H1 (cell line): ENCODE measurements at regions not wholly inside any gene's neighbourhood (a gene's known extent, or its start where the extent isn't known, plus 50 kb on each side); places are given as distances from the start of the nearest gene placed in this dataset.

Source experiments
- CTCF ChIA-PET: fragments of 300-600 bp; sonication (Branson Sonifier 250); formaldehyde crosslinking; loops from one replicate; lab custom pipeline; 2021; ENCODE audit not compliant: partially characterized antibody; lab: Charles Lee
- POLR2A ChIA-PET: fragments of 300-600 bp; sonication (Branson Sonifier 250); formaldehyde crosslinking; loops from one replicate; lab custom pipeline; 2021; ENCODE audit warnings: inconsistent platforms; ENCODE audit not compliant: partially characterized antibody; lab: Charles Lee
- DNase-seq, 2 experiments: peaks; one replicate each; pipeline versions ENCODE4 v3.0.0 to v3.0.0-alpha.2; 2010 to 2022; ENCODE audit warnings: low spot score in 2 of 2, low read depth in 1 of 2, mixed read lengths in 1 of 2
- FAIRE-seq: peaks from 2 replicates; lab custom pipeline; 2011; peaks lifted over from hg19 to GRCh38; lab: Jason Lieb, UNC
- H2AFZ ChIP-seq: 2 replicates; pipeline ENCODE4 v1.8.1; 2012; ENCODE audit warnings: low read length, inconsistent platforms
- H2AK5ac ChIP-seq: 2 replicates; pipeline ENCODE4 v1.6.1; 2013; ENCODE audit warnings: low read depth, low read length
- H2BK120ac ChIP-seq: replicated peaks from 2 replicates; pipeline ENCODE3; 2013; ENCODE audit warnings: low read depth, low read length, inconsistent platforms
- H2BK12ac ChIP-seq: 2 replicates; pipeline ENCODE4 v1.6.1; 2013; ENCODE audit warnings: low read depth, low read length
- H2BK15ac ChIP-seq: 2 replicates; pipeline ENCODE4 v1.6.1; 2013; ENCODE audit warnings: low read length
- H2BK20ac ChIP-seq: 2 replicates; pipeline ENCODE4 v1.6.1; 2013; ENCODE audit warnings: low read length
- H2BK5ac ChIP-seq: 2 replicates; pipeline ENCODE4 v1.6.1; 2013; ENCODE audit warnings: low read depth, low read length
- H3K14ac ChIP-seq: 2 replicates; pipeline ENCODE4 v1.6.1; 2013; ENCODE audit warnings: inconsistent platforms; ENCODE audit not compliant: insufficient read length
- H3K18ac ChIP-seq: 2 replicates; pipeline ENCODE4 v1.6.1; 2013; ENCODE audit warnings: low read length; ENCODE audit errors: extremely low read depth
- H3K23ac ChIP-seq: 2 replicates; pipeline ENCODE4 v1.6.1; 2013; ENCODE audit warnings: inconsistent platforms; ENCODE audit not compliant: insufficient read length
- H3K23me2 ChIP-seq: 2 replicates; pipeline ENCODE4 v1.6.1; 2013; ENCODE audit warnings: low read depth, low read length
- H3K27ac ChIP-seq: 2 replicates; pipeline ENCODE4 v1.6.1; 2011; ENCODE audit warnings: low read depth, low read length, inconsistent platforms
- H3K27me3 ChIP-seq, 4 experiments: replicated peaks in 1 of 4; 1 replicate in 1 of 4; 2 replicates in 3 of 4; pipeline versions ENCODE4 v1.6.1 to v1.8.1; 2011 to 2013; ENCODE audit warnings: low read length in 3 of 4, mild to moderate bottlenecking in 3 of 4, inconsistent platforms in 2 of 4, mixed read lengths in 2 of 4, moderate library complexity in 1 of 4; ENCODE audit not compliant: control insufficient read depth in 3 of 4, insufficient read depth in 3 of 4; ENCODE audit errors: extremely low read depth in 1 of 4
- H3K36me3 ChIP-seq, 4 experiments: 2 replicates each; pipeline versions ENCODE4 v1.6.1 to v1.8.1; 2011 to 2013; ENCODE audit warnings: mild to moderate bottlenecking in 4 of 4, low read length in 3 of 4, moderate library complexity in 2 of 4, control low read depth in 1 of 4, inconsistent platforms in 1 of 4; ENCODE audit not compliant: insufficient read depth in 4 of 4, control insufficient read depth in 2 of 4
- H3K4ac ChIP-seq: replicated peaks from 2 replicates; pipeline ENCODE3; 2013; ENCODE audit warnings: low read length, low read depth, mixed read lengths, inconsistent platforms; ENCODE audit not compliant: insufficient read length
- H3K4me1 ChIP-seq, 4 experiments: replicated peaks in 1 of 4; 1 replicate in 1 of 4; 2 replicates in 3 of 4; pipeline versions ENCODE4 v1.6.1 to v1.8.1; 2011 to 2013; ENCODE audit warnings: low read length in 3 of 4, inconsistent platforms in 2 of 4, mixed read lengths in 1 of 4; ENCODE audit not compliant: insufficient read depth in 4 of 4, control insufficient read depth in 3 of 4
- H3K4me2 ChIP-seq, 2 experiments: 2 replicates each; pipeline versions ENCODE4 v1.6.1 to v1.8.1; 2011 to 2013; ENCODE audit warnings: low read depth in 2 of 2, low read length in 2 of 2, control low read depth in 1 of 2, inconsistent platforms in 1 of 2, mild to moderate bottlenecking in 1 of 2; ENCODE audit not compliant: insufficient read depth in 1 of 2
- H3K4me3 ChIP-seq, 4 experiments: fragments of 200-600, 300-600 bp in 1 of 4; sonication (generic), shearing (Covaris generic), sonication (Bioruptor Twin) in 1 of 4; 2 replicates each; pipeline versions ENCODE4 v1.5.1 to v1.8.1; 2011 to 2016; ENCODE audit warnings: low read length in 4 of 4, low read depth in 3 of 4, control low read depth in 2 of 4, inconsistent platforms in 2 of 4, mild to moderate bottlenecking in 2 of 4, mixed read lengths in 1 of 4, moderate library complexity in 1 of 4; ENCODE audit not compliant: insufficient read depth in 2 of 4; ENCODE audit errors: extremely low read depth in 1 of 4
- H3K56ac ChIP-seq: replicated peaks from 2 replicates; pipeline ENCODE3; 2013; ENCODE audit warnings: low read depth, mild to moderate bottlenecking, mixed read lengths, low read length, inconsistent platforms; ENCODE audit not compliant: insufficient read length
- H3K79me1 ChIP-seq: 2 replicates; pipeline ENCODE4 v1.6.1; 2013; ENCODE audit warnings: low read depth, low read length, control low read depth
- H3K79me2 ChIP-seq, 2 experiments: 2 replicates each; pipeline versions ENCODE4 v1.6.1 to v1.8.1; 2012 to 2013; ENCODE audit warnings: low read length in 2 of 2, mild to moderate bottlenecking in 2 of 2, inconsistent platforms in 1 of 2; ENCODE audit not compliant: insufficient read depth in 2 of 2, control insufficient read depth in 1 of 2
- H3K9ac ChIP-seq, 4 experiments: replicated peaks in 1 of 4; 1 replicate in 1 of 4; 2 replicates in 3 of 4; pipeline versions ENCODE4 v1.6.1 to v1.8.1; 2011 to 2013; ENCODE audit warnings: low read depth in 3 of 4, low read length in 3 of 4, control low read depth in 2 of 4, mild to moderate bottlenecking in 2 of 4, moderate library complexity in 2 of 4, inconsistent platforms in 1 of 4; ENCODE audit errors: extremely low read depth in 1 of 4
- H3K9me3 ChIP-seq, 2 experiments: 2 replicates each; pipeline versions ENCODE4 v1.6.1 to v1.8.1; 2012 to 2013; ENCODE audit warnings: mild to moderate bottlenecking in 2 of 2, moderate library complexity in 2 of 2, control low read depth in 1 of 2, inconsistent platforms in 1 of 2, low read depth in 1 of 2, low read length in 1 of 2, mixed read lengths in 1 of 2; ENCODE audit not compliant: insufficient read depth in 2 of 2
- H4K20me1 ChIP-seq, 2 experiments: replicated peaks in 1 of 2; 2 replicates each; pipeline versions ENCODE3 to v1.8.1; 2011 to 2013; ENCODE audit warnings: inconsistent platforms in 2 of 2, low read length in 2 of 2, mild to moderate bottlenecking in 1 of 2; ENCODE audit not compliant: insufficient read depth in 2 of 2, control insufficient read depth in 1 of 2
- H4K5ac ChIP-seq: 2 replicates; pipeline ENCODE4 v1.6.1; 2013; ENCODE audit warnings: low read length, low read depth, mixed read lengths, inconsistent platforms; ENCODE audit not compliant: insufficient read length
- H4K8ac ChIP-seq: 2 replicates; pipeline ENCODE4 v1.8.0; 2013; ENCODE audit warnings: mild to moderate bottlenecking, moderate library complexity, low read length, inconsistent platforms; ENCODE audit not compliant: insufficient read depth; ENCODE audit errors: extremely low read depth
- H4K91ac ChIP-seq: replicated peaks from 2 replicates; pipeline ENCODE3; 2013; ENCODE audit warnings: low read length, mixed read lengths, inconsistent platforms; ENCODE audit not compliant: insufficient read length
- CEBPB ChIP-seq: IDR thresholded peaks from 2 replicates; pipeline ENCODE4 v1.6.1; 2012; ENCODE audit warnings: low read depth, low read length
- SP2 ChIP-seq: IDR thresholded peaks from 2 replicates; pipeline ENCODE4 v1.6.1; 2012; ENCODE audit warnings: mild to moderate bottlenecking, low read length, inconsistent platforms
- TBP ChIP-seq: IDR thresholded peaks from 2 replicates; pipeline ENCODE4 v1.6.1; 2011; ENCODE audit warnings: low read depth, low read length, improper control_type of control experiment
- whole genome bisulfite sequencing, 2 experiments: shearing (Covaris generic) in 1 of 2; methylation state at CpG; one replicate each; pipeline versions ENCODE4 v1.1.6 to v1.1.7; 2013 to 2015; ENCODE audit warnings: low lambda C conversion rate in 2 of 2, mixed read lengths in 2 of 2, inconsistent platforms in 1 of 2, low coverage in 1 of 2, missing lambda C conversion rate in 1 of 2; ENCODE audit not compliant: insufficient replicate concordance in 2 of 2, insufficient coverage in 1 of 2, insufficient read length in 1 of 2; ENCODE audit errors: extremely low coverage in 1 of 2, missing lambda C conversion rate in 1 of 2; 5-methylcytosine and 5-hydroxymethylcytosine counted together

DNA sequence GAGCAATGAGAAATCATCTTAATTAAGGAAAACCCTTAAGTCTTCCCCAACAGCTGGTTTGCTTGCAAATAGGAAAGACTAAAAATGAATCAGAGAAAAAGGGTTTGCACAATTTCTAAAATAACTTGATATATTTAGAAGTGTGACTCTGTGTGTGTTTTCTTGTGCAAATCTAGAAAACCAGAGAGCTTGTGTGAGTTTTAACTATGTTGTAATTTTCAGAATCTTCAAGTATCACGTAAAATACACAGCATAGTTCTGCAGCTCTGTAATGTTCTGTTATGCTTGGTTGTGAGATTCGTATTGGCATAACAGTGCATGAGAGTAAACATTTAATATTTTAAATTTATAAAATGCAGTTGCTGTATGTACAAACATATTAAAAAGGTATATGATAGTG is 74.7 kb upstream of the GAP43 start:
- no peak overlapping the region for H3K9ac ChIP-seq
- no peak overlapping the region for H3K23ac ChIP-seq
- H3K27me3 ChIP-seq: no peaks in the 10 kb centered on the region
- H3K9me3 ChIP-seq: no peaks in the 10 kb centered on the region
- H2BK20ac ChIP-seq: no peak overlapping the region
- H4K8ac ChIP-seq: no peak overlapping the region
- H2BK15ac ChIP-seq: no peak overlapping the region
- 95% methylated on average over 2 of the region's 2 CpGs; no CpG with 5 or more reads in 1 of the 2 experiments for WGBS, 2 experiments
- H3K36me3 ChIP-seq: no peaks in the 10 kb centered on the region
- no peak overlapping the region for H3K14ac ChIP-seq
- H4K91ac ChIP-seq: no peak overlapping the region
- no peak overlapping the region for H2BK12ac ChIP-seq
- no peaks in the 10 kb centered on the region for H4K20me1 ChIP-seq
- no peak overlapping the region for H3K4me2 ChIP-seq
- H3K4me3 ChIP-seq: no peak overlapping the region
- POLR2A ChIA-PET: no interaction called here
- H2AK5ac ChIP-seq: no peak overlapping the region
- DNase-seq (no peak), FAIRE-seq (no peak)
- H3K18ac ChIP-seq: no peak overlapping the region
- H4K5ac ChIP-seq: no peak overlapping the region
- no peaks in the 10 kb centered on the region for H3K79me2 ChIP-seq
- no peak overlapping the region for H3K56ac ChIP-seq
- CTCF ChIA-PET: no interaction called here
- H3K4me1 ChIP-seq: no peaks in the 10 kb centered on the region
- H3K23me2 ChIP-seq: 0 out of 2 replicates have a peak, but pooled peaks cover 1% of the 10 kb centered on the region
- no peak overlapping the region for H2BK120ac ChIP-seq
- H3K79me1 ChIP-seq: no peaks in the 10 kb centered on the region
- no peak overlapping the region for H2AFZ ChIP-seq
- H2BK5ac ChIP-seq: no peak overlapping the region
- no peak overlapping the region for H3K4ac ChIP-seq
- H3K27ac ChIP-seq: no peak overlapping the region
- TF ChIP-seq CEBPB (no peak), TBP (no peak), SP2 (no peak)
